ENCODE measurements at regions not wholly inside any gene's neighbourhood (a gene's known extent, or its start where the extent isn't known, plus 50 kb on each side); places are given as distances from the start of the nearest gene placed in this dataset.

DNA sequence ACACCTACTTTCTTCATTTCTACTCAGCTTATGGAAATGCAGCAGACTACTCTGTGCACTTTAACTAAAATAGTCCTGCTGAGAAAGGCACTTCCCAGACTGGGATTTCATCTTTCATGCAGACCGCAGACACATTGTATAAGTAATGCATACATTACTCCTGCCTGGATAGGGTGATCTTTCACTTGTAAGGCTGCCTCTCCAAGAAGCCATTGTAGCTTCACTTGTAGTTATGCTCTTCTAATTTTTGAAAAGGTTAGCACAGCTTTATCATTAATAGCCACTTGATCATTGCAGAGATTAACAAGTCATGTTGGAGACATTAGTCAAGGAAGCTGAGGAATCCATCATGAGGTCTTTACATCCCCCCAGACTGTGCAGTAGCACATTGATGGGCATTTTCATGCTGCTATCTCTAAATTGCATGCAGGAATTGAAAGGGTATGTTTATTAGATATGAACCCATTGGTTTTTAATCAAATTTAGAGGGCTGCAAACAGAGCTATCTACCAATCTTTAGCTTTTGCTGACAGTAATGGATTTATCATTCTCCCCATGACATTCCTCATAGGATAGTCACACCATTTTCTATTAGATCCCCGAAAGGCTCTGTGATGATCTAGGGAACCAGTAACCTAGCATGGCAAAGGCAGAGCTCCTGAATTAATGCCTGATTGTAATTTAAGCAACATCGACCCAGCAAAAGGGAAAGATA is 1074.7 kb upstream of the NXPH2 start:
- TF ChIP-seq CTCF (IDR thresholded peaks at IDR 0.05; ENCODE audit: unreplicated experiment) = no peak
- intact Hi-C loops (cut with micrococcal nuclease) = no loop called here
- BruUV-seq (replicated peaks) = no TSS peak
- no peak for DNase-seq (ENCODE audit: unreplicated experiment)
- Mint-ChIP-seq H3K27ac (ENCODE audit: low read depth, unreplicated experiment) (no peak overlapping the region), H3K4me1 (ENCODE audit: insufficient read depth, unreplicated experiment) (no peaks in the 10 kb centered on the region), H3K27me3 (ENCODE audit: insufficient read depth, unreplicated experiment) (no peaks in the 10 kb centered on the region), H3K4me3 (ENCODE audit: unreplicated experiment) (no peak overlapping the region), H3K36me3 (ENCODE audit: insufficient read depth, unreplicated experiment) (no peaks in the 10 kb centered on the region), H3K9me3 (ENCODE audit: unreplicated experiment) (peaks cover 7% of the 10 kb centered on the region)
- ChIA-PET POLR2A (no interaction called here), CTCF (interaction anchor here (0.7 kb wide), 1 partner anchor 691 kb away, joined by 3 read pairs; no protein-coding TSS in a partner anchor)

- no peak overlapping the region for H3K27ac Mint-ChIP-seq (ENCODE audit: low read depth, unreplicated experiment)
- no TSS peak for BruUV-seq (replicated peaks)
- H3K27me3 Mint-ChIP-seq (ENCODE audit: insufficient read depth, unreplicated experiment) = no peaks in the 10 kb centered on the region
- no peak for TF ChIP-seq CTCF (IDR thresholded peaks at IDR 0.05; ENCODE audit: unreplicated experiment)
- H3K9me3 Mint-ChIP-seq (ENCODE audit: unreplicated experiment) = no peaks in the 10 kb centered on the region
- ChIA-PET POLR2A (interaction anchor here (0.6 kb wide), 2 partner anchors 64 to 214 kb away, joined by 3 read pairs; no protein-coding TSS in a partner anchor), CTCF (interaction anchor here (0.7 kb wide), 1 partner anchor 38 kb away, joined by 3 read pairs; no protein-coding TSS in a partner anchor)
- DNase-seq (ENCODE audit: unreplicated experiment) = no peak
- intact Hi-C loops (cut with micrococcal nuclease) = no loop called here
- H3K4me3 Mint-ChIP-seq (ENCODE audit: unreplicated experiment) = no peak overlapping the region
- H3K36me3 Mint-ChIP-seq (ENCODE audit: insufficient read depth, unreplicated experiment) = no peaks in the 10 kb centered on the region
- H3K4me1 Mint-ChIP-seq (ENCODE audit: insufficient read depth, unreplicated experiment) = no peaks in the 10 kb centered on the region
Measured at GRCh38 chr2:139850254-139850890, 1070.2 kb upstream of the NXPH2 start.

DNA sequence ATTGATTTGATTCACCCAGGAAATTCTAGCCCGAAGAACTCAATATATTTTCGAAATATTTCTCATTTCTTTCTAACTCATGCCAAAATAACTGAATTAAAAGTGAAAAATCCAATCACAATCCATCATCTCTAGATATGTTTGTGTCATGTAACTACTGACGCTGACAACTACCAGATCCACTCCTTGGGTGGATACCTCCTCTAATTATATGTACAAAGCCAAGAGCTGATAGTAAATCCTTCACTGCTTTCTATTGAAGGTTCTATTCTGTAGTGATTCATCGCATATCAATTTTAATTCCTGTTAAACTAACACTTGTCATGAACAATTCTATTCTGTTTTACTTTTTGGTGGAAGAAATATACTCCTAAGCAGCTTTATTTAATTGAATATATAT is 1056.6 kb upstream of the NXPH2 start:
- Mint-ChIP-seq H3K9me3 (ENCODE audit: unreplicated experiment) (peaks cover 14% of the 10 kb centered on the region), H3K4me3 (ENCODE audit: unreplicated experiment) (no peak overlapping the region), H3K27me3 (ENCODE audit: insufficient read depth, unreplicated experiment) (no peaks in the 10 kb centered on the region), H3K27ac (ENCODE audit: low read depth, unreplicated experiment) (no peak overlapping the region), H3K36me3 (ENCODE audit: insufficient read depth, unreplicated experiment) (no peaks in the 10 kb centered on the region), H3K4me1 (ENCODE audit: insufficient read depth, unreplicated experiment) (no peaks in the 10 kb centered on the region)
- POLR2A ChIA-PET = no interaction called here
- DNase-seq (ENCODE audit: unreplicated experiment) = no peak
- no peak for TF ChIP-seq CTCF (IDR thresholded peaks at IDR 0.05; ENCODE audit: unreplicated experiment)
- BruUV-seq (replicated peaks) = no TSS peak
- intact Hi-C loops (cut with micrococcal nuclease) = no loop called here
- CTCF ChIA-PET = interaction anchor here (0.5 to 1.3 kb wide), 2 partner anchors 624 to 1027 kb away, joined by 3 to 4 read pairs; no protein-coding TSS in a partner anchor

GRCh38 chr2:139835101-139835500 is 1054.9 kb upstream of the NXPH2 start:
- Mint-ChIP-seq H3K4me1 (ENCODE audit: insufficient read depth, unreplicated experiment) (no peaks in the 10 kb centered on the region), H3K27me3 (ENCODE audit: insufficient read depth, unreplicated experiment) (no peaks in the 10 kb centered on the region), H3K36me3 (ENCODE audit: insufficient read depth, unreplicated experiment) (no peaks in the 10 kb centered on the region), H3K9me3 (ENCODE audit: unreplicated experiment) (peaks cover 14% of the 10 kb centered on the region), H3K4me3 (ENCODE audit: unreplicated experiment) (no peak overlapping the region), H3K27ac (ENCODE audit: low read depth, unreplicated experiment) (no peak overlapping the region)
- ChIA-PET POLR2A (no interaction called here), CTCF (no interaction called here)
- DNase-seq (ENCODE audit: unreplicated experiment) = no peak
- no TSS peak for BruUV-seq (replicated peaks)
- intact Hi-C loops (cut with micrococcal nuclease) = no loop called here
- TF ChIP-seq CTCF (IDR thresholded peaks at IDR 0.05; ENCODE audit: unreplicated experiment) = no peak

Measured in MCF 10A (cell line).